HG03571 (cell line): ENCODE measurements at regions not wholly inside any gene's neighbourhood (a gene's known extent, or its start where the extent isn't known, plus 50 kb on each side); places are given as distances from the start of the nearest gene placed in this dataset.

Experiments used
- ATAC-seq: cut with Tn5 transposase; IDR thresholded peaks from one replicate; pipeline ENCODE4 v1.9.1; 2021; ENCODE audit not compliant: unreplicated experiment

DNA sequence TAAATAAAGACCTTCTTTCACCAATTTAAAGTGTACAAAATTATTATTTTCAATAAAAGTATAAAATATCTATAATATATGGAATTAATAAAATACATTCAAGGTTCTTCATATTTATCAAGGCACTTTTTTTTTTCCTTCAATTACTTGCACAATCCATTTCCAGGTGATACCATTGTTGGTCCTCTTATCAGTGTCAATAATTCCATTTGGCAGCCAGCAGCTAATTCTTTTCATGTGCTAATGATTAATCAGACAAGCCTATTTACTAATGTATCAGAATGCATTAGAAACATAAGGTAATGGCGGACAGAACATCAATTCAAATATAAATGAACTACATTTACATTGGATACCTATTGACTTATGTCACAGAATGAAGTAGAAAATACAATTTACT, 622.2 kb downstream of the TOX3 start:
- no peak for ATAC-seq

DNA sequence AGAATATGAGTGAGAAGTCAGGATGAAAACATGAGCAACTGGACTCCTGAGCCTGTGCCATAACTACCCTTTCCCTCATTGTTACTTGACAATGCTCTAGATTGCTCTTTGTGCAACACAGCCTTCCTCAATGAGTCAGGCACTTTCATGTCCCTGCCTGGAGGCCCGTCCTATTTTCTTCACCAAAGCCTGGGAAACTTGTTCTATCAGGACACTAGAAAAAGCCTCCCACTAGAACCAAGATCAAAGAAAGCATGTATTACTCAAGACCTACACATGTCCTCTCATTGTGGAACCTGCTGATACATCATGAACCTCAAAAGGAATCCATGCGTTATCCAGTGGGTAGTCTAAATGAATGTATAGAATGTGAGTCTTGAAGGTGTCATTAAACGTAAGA, 624.5 kb downstream of the TOX3 start:
- no peak for ATAC-seq

DNA sequence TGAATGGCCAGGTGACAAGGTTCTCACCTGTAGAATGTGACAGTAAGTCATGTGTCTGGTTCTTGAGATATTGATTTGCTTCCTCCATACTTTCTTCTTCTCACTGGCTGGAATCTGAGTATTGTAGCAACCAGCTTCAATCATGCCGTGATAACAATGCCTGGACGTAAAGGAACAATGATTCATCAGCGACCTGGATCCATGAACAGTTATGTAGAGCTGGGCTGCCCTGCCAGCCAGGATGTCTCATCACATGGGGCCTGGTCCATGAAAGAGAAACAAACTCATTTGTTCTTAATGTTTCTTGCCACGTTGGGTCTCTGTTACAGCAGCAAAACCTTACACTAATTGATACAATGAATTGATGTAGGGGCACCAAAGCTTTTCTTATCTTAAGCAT, 627.2 kb downstream of the TOX3 start:
- no peak for ATAC-seq

DNA sequence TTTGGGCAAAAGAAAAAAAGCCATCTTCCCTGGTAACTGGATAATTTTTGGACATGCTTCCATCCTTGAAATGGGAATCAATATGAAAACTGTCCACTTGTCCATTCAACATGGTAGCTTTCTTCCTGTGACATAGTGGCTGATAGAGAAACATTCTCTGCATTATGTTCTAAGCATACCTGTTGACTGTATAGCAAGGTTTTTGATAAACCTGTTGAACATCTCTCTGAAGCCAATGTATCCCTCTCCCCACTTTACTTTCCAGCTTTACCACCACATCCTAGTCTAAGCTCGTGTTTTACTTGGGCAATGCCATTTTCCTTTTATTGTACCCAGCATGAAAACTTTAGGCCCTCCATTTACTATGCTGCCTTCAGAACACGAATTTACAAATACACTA, 630.1 kb downstream of the TOX3 start:
- no peak for ATAC-seq

DNA sequence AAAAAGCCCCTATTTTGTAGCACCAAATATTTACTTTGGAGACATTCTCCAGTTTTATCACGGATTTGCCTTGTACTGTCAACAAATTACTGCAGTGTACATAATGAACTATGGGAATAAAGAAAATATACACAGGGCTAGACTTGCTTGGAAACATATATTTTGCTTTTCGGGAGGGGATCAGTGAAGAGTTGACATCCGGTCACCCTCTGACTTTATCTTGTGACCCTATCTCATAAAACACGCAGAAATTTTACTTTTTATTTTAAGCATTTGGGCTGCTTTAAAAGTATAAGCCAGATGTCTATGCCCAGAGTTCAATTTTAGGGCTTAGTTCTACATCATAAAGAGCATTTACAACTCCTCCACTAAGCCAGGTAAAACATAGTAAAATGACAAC, 630.7 kb downstream of the TOX3 start:
- ATAC-seq: no peak

DNA sequence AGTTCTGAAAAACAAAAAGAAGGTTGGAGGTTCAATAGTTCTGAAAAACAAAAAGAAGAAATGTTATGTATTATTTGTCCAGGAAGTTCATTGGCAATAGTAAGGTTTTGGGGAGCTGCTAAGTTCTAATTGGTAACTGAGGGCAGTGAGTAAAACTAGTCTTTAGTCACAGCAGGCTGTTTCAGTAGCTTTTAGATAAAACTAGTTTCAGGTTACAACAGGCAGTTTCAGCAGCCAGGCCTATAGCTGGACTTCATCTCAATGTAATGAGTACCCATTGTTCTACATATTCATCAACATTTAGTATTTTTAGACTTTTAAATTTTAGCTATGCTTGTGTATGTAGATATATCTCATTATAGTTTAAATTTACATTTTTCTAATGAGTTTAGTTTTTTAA, 639.3 kb downstream of the TOX3 start:
- ATAC-seq: no peak

DNA sequence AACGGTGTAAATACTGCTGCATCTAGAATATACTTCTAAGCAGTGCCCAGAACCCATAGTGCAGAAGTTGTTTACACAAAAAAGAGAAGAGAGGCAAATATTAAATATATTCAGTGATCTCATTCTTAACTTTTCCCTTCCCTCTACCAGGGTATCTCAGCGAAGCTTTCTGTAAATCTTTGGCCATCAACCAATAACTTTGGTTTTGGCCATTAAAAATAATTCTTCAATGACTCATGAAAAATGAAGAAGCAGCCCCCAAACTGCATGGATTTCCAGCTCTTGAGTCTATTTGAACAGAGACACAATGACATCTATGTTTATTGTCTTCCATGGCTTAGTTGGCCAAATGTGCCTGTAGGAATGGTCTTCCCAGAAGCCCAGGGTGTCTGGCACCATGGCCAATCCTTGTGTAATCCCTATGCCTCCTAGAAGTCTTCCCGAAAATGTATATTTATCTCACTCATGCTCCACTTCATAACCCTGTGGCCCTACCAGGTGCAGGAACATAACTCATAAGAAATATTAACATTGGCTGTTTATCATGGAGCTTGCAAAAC, 646.6 kb downstream of the TOX3 start:
- no peak for ATAC-seq

DNA sequence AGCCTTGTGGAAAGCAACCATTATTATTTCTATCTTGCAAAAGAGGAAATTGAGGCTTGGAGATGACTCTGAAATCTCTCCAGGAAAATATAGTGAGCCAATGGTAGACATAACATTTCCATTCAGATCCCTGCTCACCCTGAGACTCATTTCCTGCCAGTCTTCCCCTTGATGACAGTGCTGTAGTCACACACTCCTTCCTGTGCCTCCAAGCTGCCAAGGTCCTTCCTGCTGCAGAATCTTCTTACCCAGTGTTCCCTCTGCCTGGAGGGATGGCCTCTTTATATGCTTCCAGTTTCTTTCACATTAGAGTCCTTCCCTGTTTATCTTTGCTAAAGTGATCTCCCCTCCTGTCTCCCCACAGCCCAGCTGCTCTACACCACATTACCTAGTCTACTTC, 648.1 kb downstream of the TOX3 start:
- ATAC-seq: no peak

DNA sequence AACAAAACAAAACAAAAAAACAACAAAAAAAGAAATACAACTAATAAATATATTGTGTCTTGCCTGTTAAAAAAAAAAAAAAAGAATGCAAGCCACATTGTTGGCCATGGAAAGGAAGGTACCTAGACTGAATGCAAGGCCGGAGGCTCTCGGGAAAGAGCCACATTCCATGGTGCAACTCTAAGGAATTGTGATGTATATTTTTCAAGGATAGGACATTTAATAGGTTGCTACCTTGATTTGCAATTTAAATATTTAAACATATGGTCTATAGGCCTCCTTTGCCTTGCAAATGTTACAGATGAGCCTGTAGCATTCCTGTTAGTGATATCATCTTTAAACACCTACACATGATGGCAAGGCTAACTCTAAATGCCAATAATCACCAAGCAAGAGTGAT, 650.9 kb downstream of the TOX3 start:
- ATAC-seq: no peak

DNA sequence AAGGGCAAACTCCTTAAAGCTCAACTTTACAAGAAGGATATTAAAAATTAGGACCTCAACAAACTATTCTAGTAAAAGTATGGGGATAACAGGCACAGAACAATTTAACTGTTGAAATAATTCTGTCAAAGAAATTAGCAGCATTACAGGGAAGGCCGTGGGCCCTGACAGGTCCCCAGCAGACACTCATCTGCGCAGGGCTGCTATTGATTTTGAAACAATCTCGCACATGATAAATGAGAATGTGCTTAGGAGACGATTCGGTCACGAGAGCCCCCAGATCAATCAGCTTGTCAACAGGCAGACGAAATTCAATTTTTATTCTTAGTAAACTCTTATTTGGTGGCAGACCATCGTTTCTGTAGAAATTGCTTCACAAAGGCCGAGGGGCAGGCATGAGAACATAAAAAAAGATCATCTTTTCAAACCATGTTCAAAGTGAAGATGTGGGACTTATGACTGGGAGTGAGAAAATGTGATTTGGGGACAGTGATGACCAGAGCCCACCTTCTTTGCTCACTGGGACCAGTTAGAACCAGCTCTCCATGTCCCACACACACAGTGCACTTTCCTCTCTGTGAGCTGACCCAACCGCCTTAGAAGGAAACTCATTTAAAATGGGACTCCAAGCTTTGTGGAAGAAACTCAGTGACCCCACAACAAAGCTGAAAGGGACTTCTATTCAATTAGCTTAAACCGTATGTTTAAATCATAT, 654.5 kb downstream of the TOX3 start:
- no peak for ATAC-seq

DNA sequence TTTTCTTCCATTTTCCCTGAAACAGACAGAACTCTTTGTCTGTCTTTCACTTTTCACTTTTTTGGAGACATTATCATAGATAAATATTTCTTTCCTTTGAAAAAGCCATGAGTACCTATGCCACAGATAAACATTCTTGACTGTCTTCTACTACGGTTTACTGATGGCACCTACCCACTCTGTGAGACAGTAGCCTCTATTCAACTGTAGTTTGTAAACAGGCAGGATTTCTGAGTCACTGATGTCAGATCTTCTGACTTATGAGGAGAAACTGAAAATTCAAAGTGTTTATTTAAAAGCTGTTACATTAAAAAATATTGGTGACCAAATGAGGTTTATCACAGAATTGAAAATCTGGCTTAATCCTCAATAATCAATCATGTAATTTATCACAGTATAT, 658.4 kb downstream of the TOX3 start:
- ATAC-seq: no peak

DNA sequence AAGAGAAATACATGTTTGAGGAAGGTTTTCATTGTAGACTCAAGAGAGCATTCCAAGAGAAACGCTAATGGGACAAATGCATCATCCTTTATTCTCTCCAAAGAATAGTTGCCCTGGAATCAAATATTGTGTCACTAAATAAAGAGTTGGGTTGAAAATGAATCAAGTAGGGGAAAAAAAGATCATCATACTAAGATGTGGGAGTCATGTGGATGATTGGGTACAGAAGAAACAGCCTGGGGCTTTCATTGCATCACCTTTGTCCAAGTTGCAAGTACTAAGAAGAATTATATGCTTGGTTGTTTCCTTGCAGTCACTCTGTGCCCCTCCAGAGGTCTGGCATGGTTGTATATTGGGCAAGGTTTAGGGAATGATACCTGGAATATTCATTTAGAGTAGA, 658.9 kb downstream of the TOX3 start:
- no peak for ATAC-seq

DNA sequence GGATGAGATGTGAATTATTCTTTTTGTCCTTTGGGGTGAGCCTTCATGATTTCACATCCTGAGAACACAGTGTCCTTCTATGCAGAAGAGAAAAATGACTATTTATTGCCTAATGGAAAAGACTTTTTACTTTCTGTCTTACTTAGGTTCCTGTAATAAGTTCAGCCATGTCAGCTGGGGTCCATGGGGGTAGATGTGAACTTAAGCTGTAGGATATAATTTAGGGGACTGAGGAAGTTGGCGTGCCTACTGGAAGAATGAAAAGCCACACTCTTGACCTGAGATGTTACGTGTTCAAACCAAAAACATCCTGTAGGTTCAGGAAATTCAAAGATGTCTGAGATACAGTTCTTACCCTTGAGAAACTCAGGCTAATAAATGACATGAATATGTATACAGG, 660.5 kb downstream of the TOX3 start:
- ATAC-seq: no peak

DNA sequence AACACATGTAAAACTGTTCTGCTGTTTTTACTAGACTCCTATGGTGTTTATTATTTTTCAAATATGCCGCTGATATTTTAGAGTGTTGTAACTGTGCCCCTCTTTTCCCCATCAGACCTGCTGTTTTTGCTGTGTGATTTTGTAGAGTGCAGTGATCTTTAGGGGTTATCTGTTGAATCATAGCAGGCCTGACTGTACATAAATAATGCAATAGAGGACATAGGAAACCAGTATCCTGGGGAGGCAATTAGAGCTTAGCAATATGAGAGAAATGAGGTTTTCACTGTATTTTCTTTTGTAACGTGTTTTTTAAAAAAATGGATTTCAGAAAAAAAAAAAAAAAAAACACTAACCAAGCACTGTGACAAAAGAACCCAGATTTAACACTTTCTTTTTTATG, 662.2 kb downstream of the TOX3 start:
- no peak for ATAC-seq

DNA sequence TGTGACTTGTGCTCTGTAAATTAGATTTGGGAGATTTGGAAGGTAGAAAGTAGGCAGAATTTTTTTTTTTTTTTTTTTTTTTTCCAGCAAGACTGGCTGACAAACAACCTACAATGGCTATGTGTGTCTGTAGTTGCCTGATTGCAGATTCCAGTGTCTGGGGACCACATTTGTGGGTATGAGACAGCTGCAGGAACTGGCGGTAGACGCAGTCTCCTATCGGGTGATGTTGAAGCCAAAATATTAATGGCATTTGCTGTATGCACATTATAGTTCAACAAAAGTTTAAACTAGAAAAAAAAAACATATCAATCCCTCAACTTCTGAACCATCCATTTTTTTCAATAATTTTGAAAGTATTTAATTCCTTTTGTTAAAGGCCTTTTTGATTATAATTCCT, 665.2 kb downstream of the TOX3 start:
- ATAC-seq: no peak

DNA sequence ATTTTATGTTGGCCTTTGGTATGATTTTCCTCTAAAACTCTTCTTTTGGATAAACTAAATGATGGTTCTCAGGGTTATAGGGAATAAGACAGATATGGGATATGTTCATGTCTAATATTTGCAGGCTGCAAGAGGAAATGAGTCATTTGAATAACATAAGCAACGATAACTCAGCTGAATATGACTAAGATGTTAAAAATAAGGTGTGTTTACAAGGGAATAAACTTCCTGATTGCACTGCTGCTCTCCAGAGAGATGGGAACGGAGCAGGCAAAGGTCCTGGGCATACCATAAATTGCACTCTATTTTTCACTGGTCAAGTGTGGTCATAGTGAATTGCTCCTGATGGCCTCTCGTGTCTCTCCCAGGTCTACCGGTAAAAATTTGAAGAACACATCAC, 666.2 kb downstream of the TOX3 start:
- no peak for ATAC-seq

DNA sequence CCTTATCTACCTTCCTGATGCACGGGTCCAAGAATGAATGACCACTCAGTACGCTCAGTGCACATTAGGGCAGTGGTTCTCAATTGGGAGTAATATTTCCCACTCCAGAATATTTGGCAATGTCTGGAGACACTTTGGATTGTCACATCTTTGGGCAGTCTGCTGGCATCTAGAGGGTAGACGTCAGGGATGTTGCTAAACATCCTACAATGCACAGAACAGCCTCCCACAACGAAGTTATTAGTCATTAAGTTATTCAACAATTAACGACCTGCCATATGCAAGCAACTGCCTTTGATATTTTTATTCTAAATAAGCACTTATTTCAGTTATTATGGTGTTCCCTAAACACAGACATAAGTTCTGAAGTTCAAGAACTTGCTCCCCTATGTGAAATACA, 669.3 kb downstream of the TOX3 start:
- no peak for ATAC-seq

DNA sequence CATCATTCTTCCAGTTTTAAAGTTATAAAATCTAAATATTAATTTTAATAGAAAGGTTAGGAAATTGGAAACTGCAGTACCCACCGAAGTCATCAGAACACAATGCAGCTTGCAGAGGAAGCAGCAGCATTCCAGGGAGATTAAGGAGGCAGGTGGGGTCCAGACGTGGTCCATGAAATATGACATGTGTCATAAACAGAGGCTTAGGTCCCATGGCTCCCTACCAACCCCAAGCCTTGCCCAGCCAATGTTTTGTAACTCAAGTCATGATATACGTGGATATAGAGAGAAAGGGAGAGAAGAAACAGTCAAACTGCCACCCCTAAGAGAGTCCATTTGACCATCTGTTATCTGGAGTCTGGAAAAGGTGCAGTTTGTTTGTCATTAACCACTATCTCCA, 670.0 kb downstream of the TOX3 start:
- ATAC-seq: no peak

DNA sequence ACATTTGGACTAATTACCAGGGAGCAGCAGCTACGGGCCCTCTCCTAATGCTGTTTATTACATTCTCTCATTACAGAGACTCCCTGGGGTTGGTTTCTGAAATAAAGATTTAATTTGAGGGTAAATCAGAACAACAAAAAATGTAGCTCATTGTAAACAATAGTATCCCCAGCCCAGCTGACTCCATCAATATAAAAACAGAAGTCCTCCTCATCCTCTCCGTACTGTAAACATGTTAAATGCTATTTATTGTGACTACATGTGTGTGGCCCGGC, 670.4 kb downstream of the TOX3 start:
- no peak for ATAC-seq

DNA sequence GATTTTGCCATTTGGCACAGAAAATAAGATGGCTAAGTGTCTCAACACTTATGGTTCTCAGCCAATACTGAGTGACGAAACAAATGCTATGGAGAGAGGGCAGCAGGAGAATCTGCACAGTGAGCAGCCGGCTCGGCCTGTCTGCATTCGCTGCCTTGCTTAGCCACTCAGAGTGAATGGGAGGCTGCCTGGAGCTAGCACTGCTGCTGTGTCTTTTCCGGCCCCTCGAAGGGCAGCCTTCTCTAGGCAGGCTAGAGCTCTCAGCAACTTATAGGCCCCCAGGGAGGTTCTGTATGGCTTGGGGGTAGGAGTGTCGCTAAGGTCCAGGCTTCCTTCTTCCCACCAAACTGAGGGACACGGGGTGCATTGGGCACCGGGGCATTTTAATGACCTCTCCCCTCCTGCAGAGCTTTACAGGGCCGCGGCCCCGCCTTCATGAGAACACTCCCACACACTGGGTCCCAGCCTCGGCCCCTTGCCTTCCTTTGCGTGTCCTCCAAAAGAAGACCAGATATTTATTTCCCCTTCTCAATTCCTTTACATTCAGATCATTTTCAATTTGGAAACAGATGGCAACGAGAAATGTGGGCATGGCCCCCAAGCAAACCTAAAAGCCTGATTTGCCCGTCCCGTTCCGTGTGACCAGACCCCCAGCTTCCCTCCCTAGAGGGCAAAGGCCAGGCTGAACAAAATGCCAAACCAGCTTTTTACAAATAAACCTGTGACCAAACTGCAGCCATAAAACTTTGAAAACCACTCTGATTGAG, 670.9 kb downstream of the TOX3 start:
- ATAC-seq: no peak

DNA sequence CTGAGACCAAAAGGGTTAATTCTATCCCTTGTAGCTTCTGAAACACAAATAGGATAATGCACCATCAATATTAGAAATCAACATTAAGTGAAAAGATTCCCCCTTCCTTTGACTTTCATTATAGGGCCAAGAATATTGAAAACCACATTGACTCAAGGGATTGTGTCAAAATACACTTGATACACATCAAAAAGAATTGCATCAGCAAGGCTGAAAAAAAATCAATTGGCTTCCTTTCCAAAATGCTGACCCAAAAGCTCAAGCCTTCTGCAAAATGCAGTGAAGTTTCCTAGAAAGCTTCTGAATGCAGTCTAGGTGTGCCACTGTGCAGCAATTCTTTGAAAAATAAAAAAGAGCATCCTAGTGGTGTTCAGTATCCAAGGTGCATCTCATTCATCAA, 674.4 kb downstream of the TOX3 start:
- ATAC-seq: no peak

DNA sequence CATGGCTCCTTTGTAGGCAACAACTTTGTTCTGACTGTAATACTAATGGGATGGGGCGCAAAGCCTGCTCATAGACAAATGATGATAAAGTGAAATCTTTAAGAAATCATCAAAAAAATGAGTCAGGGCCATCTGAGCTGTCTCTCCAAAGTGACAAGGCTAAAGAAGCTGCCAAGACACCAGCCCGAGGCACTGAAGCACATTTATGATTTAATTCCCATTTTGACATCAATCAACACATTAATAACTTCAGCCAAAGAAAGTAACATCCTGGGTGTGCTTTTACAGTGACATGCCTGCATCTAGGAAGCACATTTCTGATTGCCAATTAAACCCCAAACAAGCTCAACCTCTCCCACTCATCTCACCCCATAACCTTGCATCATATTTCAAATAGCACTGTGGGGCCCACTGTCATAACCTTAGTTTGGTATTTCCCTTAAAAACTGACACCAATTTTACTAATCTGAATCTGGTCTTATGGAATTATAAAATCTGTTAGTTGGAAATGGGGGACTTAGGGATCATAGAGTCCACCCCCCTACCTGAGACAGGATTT, 676.6 kb downstream of the TOX3 start:
- no peak for ATAC-seq

DNA sequence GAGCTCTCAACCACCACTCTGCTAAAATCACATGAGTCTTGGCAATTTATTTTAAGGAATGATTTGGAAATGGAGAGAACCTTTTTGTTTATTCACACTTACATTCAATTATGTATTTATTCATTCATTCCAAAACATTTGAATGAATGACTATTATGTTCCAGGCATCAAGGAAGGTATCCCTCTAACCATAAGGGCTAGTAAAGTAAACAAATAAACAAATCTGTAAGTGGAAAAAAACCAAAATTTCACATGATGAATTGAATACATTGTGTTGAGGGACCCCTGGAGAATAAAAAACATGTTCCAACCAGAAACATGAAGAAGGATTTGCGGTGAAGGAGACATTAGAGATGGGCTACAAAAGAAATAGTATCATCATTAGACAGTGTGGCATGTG, 677.8 kb downstream of the TOX3 start:
- ATAC-seq: no peak
